GM21529 (cell line): ENCODE measurements at regions not wholly inside any gene's neighbourhood (a gene's known extent, or its start where the extent isn't known, plus 50 kb on each side); places are given as distances from the start of the nearest gene placed in this dataset.
"Not testable (repeated sequence)": the region's sequence is repeated elsewhere in the genome, so short reads cannot be mapped to it uniquely, and the experiment has no call there.

Source experiments
- ATAC-seq: cut with Tn5 transposase; IDR thresholded peaks from one replicate; pipeline ENCODE4 v1.9.1; 2021; ENCODE audit not compliant: unreplicated experiment

DNA sequence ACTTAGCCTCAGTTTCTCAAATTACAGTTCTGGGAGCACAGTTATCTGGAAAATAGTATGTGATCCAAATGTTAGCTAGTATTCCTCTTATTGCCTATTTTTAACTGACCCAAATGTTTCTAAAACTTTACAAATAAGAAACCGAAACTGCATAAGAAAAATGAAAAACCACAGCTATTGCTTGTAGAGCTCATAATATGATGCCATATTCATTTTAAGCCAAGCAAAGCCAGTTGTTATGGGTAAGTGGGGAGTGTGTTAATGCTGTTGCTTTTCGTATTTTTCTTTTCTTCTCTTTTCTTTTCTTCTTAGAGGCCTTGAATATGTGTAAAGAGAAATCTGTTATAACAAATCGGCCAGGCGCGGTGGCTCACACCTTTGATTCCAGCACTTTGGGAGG is 447.4 kb upstream of the TUSC1 start:
- ATAC-seq = no peak

DNA sequence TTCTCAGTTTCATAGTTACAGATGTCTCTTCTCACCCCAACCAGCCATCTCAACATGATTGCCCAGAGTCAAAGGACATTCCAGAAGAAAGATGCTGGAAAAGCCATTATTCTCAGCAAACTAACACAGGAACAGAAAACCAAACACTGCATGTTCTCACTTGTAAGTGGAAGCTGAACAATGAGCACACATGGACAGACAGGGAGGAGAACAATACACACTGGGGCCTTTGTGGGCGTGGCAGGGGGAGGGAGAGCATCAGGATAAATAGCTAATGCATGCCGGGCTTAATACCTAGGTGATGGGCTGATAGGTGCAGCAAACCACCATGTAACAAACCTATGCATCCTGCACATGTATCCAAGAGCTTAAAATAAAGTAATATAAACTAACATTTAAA is 437.8 kb upstream of the TUSC1 start:
- not testable (repeated sequence) for ATAC-seq

DNA sequence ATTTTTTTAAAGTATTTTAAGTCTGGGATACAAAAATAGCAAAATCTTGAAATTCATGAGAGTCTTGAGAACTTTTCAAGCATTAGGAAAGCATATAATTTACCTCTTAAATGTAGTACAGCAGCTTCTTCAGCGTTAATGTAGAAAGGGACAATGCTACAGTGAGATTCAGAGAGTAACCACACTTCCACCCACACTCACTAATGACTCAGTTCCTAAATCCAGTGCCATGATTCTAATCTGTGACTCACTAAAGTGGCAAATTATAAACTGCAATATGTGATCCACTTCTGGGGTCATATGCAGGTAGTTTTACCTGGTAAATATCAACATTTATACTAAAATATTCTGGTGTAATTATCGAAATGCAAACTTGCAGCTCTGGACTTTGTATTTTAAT is 434.5 kb upstream of the TUSC1 start:
- ATAC-seq = no peak

DNA sequence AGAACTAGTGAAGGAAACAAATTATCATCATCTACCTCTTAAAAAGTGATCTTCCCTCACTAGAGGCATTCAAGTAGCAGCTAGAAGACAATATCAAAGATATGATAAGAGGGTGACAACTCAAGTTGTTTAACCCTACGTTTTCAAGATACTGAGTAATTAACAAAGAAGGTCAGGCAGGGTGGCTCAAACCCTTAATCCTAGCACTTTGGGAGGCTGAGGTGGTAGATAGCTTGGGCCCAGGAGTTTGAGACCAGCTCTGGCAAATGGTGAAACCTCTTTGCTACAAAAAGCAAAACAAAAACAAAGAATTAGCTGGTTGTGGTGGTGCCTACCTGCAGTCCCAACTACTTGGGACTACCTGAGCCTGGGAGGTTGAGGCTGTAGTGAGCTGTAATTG is 408.2 kb upstream of the TUSC1 start:
- ATAC-seq = no peak

DNA sequence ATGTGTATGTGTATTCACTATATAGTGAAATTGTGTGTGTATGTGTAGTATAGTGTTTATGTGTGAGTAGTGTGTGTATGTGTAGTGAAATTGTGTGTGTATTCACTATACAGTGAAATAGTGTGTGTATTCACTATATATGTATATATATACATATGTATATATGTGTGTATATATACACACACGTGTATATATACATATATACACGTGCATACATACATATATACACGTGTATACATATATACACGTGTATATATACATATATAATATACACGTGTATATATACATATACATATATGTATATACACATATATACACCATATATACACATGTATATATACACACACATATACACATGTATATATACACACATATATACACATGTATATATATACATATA is 403.6 kb upstream of the TUSC1 start:
- ATAC-seq = no peak

DNA sequence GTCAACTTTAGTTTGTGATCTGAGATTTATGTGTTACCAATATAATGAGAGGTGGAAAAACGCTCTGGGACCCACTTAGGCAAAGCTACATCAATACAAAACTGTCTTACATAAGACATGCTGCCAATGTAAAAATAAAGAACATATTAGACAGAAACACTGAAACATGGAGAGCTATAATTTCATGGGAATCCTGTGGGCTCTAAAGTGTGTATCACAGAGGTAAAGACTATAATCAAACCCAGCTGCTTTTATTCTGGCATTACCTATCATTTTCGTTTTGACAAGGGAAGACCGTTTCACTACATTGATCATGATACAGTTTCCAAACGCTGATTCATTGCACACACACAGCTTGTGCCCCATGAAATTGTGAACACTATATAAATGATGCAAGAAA is 400.5 kb upstream of the TUSC1 start:
- no peak for ATAC-seq

DNA sequence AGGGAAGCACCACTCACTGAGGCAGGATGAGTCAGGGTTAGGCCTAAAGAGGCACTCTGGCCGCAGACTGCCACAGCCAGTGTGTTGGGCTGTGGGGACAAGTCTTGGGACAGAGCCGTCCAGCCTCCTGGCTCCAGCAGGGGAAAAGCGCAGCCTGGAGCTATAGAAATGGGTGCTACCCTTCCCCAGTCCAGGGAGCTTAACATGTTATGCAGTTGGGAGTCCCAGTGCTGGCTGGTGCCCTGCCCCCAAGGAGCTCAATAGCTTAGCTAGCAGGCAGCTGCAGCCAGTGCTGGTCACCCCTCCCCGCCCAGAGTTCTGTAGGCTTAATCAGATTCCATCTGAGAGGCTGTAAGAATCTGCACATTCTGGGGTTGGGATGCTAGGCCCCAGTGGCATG is 399.6 kb upstream of the TUSC1 start:
- no peak for ATAC-seq

DNA sequence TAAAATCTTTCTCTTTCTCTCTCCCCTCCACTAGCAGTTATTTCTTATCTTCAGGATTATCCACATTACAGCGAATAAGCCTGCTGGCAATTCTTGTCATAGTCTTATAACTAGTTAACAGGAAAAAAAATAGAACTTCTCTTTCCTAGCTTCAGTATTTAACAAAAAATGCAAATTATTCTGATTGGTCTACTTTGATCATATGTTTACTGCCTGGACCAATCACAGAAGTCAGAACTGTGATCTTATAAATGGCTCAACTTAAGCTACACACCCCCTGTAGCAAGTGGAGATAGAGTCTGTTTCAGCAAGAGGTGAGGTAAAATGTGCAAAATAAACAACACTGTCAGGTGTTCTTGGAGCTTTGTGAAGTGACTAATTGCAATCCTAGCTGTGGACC is 389.4 kb upstream of the TUSC1 start:
- ATAC-seq = no peak

DNA sequence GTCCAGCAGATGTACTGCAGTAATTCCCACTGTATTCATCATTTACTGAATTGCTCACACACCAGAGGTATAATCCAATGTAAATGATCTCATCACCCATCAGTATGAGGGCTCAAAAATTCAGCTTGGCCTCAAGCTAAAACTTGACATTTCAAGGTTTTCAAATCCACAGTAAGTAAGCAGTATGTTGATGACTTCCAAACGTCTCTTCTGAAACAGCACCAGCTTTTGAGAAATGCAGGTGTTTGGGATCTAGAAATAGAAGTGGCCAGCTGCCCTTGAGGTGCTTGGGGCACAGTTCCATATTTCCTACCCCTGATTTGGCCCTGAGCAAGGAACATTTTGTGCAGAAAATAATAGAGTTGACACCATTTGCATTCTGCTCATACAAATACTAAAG is 388.0 kb upstream of the TUSC1 start:
- no peak for ATAC-seq

DNA sequence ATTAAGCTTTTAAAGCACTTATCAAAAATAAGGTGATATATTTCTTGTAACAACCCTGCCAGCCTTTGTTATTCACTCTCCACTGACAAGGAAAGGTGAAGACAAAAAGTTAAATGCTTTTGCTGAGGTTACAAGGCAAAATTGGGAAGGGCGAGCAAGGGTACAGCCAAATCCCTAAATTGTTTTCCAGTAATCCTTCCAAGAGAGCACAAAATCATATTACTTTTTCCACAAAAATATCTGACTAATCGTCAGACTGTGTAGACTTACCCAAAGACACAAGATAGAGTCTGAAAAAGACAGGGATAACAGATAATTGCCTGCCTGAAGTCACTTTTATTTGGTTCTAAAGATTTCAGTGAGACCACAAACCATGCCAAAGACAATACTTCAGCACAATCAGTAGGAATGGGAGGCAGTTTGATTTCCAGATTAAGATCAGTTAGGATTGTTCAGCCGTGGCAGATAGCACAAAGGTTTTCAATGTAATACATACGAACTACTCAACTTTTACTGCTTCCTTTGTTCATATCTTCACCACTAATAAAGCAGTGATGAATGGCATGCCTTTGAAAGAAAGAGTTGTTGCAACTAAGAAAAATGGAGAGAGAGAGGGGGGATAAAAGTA is 383.8 kb upstream of the TUSC1 start:
- no peak for ATAC-seq

DNA sequence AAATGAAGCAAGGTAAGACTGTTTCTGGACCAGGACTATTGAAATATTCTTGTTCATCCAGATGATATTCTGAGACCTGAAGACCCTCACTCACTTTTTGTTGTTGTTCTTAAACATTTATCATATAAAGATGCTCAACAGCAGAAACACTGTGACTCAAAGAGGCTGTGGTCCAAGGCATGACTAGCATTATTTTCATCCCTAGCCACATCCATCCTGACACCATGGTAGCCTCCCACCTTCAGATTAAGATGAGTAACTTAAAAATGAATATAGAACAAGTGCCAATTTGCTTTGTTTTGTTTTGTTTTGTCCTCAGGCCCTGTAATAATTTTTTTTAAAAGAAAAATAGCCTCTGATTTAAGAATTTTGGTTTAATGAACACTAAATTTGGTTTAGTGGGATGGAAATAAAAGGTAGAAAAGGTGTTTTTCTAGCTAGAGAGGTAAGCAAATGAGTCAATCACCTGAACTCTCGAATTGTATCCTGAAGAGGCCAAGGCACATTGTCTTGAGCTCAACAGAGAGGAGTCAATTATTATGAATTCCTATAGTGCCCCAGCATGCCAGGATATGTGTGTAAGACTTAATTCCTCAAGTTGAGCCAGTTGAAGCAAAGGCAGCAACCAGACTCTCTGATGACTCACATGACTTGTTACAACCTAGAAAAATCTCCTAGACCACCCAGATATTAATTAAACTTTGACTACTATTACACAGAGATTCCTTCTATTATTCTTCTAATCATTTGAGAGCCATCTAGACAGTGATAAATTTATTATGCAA is 380.1 kb upstream of the TUSC1 start:
- ATAC-seq = no peak

DNA sequence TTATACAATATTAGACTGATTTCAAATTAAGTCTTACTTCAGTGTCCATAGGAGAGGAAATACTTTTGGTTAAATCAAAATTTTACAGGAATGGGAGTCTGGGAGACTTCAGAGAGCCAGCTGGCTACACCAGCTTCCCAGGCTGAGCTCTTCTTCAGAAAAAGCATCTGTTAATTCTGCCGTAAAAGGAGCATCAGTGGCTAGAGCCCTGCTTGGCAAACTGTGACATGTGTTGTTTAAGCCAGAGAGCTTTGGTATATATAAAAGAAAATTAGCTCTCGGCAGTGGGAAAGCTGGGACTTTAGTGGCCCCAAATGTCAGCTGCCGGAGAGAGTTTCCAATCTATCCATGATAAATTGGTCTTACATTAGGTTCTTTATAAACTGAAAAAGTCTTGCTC is 378.8 kb upstream of the TUSC1 start:
- no peak for ATAC-seq

DNA sequence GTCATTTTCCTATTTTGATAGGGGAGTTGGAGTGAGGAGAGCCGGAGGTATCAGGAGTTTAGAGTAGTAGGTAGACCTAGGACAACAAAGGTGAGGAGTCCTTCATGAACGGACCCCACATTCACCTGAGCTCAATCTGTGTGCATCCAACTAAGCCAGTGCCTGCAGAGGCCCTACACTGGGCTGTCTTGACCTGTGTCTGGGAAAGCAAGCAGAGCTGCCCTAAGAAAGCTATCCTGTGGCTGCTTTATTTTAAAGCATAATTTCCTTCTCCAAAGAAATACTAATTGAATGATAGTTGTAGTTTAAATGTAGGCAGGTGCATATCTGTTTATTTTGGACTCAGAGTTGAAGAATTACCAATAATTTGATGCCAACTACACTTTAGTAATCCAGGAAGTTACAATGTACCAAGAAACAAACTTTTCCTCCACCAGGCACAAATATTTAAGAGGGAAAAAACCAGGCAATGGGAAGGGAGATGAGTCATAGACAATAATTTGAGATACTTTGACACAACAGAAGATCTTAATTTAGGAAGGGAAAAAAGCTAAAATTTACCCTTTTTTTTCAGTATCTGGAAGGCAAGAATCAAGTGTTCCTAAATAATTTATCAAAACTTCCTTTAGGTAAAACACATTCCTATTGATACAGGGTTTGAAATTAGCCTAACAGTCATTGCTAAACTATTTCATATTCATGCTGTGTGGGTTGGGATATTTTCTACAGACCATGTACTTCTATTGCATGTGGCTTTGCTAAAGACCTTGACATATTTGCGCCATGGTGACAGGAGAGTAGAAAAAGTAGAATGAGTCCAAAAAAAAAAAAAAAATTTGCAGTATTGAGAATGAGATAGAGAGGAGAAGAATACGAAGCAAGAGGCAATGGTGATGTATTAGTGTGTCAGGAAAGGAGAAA is 376.6 kb upstream of the TUSC1 start:
- ATAC-seq = no peak

DNA sequence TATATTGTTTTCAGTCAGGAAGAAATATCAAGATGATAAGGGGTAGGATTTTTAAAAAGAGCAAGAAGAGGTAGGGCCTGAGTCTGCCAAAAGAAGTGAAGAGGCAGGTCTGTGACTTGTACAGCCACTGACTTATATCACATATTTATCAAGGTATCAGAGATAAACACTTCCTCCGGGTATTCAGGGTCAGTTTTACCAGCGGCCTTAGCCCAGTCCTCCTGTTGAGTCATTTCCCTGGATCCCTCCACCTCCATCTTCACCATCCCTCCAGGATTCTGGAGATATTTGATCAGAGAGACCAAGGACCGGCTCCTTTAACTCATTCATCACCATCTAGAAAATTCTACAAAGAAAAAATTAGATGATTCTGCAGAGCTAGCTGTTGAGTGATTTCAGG is 375.7 kb upstream of the TUSC1 start:
- ATAC-seq = no peak

DNA sequence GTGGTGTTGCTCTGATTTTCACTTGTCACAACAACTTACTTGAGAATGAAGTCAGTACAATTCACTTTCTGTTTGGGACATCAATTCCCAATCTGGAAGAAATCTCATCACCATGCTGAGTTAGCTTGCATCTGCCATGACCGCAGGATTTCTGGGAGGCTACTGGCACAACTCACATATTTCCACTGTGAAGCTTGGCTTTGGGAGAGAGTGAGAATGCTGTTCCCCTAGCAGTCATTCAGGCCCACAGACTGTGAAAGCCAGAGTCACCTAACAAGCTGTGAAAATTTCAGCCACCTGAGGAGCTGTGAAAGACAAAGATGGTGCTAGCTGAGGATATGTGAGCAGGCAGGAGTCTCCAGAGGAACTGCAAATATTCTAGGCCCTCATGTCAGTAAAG is 365.2 kb upstream of the TUSC1 start:
- no peak for ATAC-seq

DNA sequence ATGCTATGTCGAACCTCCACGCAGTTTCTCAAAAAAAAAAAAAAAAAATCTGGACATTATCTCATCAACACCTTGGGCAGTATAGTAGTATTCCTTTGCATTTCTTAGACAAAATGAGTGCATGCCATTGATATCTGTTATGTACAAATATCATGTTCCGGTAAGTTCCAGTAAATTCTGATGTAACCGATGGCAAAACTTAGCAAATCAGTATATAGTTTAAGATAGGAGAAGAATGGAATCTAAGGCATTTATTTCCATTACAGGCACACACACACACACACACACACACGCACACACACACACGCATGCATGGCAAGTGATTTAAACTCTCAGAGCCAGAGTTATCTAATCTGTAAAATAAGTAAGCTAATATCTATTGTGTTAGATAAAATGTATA is 356.5 kb upstream of the TUSC1 start:
- no peak for ATAC-seq

DNA sequence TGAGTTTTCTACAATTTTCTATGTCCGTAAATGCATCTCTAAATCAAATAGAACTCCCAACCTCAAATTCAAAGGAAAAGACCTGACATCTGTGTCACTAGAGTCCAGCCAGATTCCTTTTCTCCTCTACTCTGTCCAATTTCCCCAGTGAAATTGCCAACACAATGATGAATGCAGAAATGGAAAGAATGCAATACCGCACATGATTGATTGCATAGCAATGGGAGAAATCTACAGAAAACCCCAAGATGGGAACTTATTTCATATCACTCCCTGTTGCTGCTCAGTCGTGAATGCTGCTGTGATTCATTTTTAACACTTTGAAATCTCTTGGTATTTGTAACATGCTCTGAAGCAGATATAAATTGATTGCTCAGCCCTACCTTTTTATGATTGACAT is 355.1 kb upstream of the TUSC1 start:
- ATAC-seq = no peak

DNA sequence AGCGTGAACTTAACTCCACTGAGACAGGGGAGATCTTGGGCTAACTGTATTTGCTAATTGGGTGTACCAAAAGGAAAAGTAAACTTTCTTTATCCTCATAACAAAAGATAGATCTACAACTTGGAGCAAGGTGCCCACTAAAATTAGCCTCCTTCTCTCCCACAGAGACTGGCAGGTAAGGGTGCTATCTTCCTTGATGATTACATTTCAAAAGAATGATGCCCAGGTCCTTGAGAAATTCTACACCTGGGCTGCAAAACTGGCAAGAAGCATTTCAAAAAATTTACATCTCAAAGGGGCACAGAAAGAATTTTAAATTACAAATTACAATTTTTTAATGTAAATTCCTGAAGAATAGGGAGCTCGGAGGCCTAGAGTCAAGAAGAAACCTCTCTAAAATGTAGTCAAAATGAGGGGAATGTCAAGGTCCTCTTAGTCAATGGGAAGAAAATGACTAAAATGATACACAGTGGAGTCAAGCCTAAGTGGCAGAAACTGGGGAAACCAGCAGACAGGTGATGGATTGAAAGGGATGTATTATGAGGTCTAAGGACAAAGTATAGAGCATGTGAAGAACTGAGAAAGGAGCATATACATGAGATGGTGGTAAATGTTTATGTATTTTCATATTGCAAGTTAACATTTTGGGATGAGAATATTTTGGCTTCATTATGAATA is 348.3 kb upstream of the TUSC1 start:
- ATAC-seq = no peak

DNA sequence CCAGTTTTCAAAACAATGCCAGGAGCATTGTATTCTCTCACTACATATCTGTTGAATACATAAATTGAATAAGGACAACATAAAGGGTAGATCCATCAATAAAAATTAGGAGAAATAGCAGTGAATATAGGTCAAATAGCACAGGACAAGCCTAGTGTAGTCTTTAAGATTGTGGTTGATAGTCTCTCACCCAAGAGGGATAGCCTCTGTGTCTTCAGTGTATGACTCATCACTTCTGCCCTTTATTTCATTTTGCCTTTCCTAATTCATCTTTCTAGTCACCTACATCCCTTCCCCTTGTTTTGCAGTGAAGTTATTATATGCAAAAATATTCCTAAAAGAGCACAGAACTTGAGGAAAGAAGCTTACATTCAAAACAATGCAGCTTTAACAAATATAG is 335.0 kb upstream of the TUSC1 start:
- ATAC-seq = no peak

DNA sequence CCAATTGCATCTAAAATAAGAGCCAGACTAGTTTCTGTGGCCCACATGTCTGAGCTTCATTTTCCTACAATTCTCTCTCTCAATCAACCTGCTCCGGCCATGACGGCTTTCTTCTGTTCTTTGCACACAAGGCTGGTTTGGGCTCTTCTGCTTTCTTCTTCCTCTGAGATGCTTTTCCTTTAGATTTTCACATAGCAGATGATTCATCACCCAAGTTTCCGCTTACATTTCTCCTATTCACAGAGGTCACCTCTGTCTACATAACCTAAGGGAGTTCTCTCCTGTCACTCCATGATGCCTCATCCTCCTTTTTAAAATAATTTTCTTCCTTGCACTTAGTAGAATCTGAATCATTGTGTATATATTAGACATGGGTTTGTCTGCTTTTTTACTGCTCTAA is 334.6 kb upstream of the TUSC1 start:
- ATAC-seq = no peak

DNA sequence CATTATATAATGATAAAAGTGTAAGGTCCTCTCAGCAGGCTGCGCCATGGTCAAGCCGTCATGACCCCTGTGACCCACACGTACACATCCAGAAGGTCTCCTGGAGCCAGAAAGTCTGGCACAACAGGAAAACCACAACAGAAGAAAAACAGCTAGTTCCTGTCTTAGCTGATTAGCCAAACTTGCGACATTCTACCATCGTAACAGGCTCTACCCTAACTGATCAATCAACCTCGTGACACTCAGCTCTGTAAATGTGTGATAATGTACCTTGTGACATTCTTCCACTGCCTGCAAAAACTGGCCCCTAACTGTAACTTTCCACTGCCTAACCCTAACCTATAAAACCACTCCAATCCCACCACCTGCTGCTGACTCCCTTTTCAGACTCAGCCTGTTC is 316.4 kb upstream of the TUSC1 start:
- no peak for ATAC-seq
